ENCODE measurements at regions not wholly inside any gene's neighbourhood (a gene's known extent, or its start where the extent isn't known, plus 50 kb on each side); places are given as distances from the start of the nearest gene placed in this dataset.

DNA sequence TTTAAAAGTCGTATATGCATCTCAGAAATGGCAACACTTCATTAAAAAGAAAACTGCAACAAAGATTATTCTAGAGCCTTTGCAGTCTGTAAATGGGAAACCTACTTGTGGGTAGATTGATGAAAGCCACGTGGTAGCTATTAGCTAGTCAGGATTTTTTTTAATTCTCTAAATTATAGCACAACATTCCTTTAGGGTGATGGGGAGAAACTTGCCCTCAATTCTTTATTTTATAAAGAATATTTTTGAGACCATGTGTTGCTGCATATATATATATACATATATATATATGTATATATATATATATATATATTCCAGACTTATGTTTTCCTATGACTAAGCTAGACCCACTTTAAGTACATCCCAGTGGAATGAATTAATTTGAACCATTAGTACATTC, 118.0 kb downstream of the PPP1R3A start:
- no peak for TF ChIP-seq CTCF (IDR thresholded peaks at IDR 0.05)
- TF ChIP-seq POLR2AphosphoS5 (IDR thresholded peaks at IDR 0.05), result no peak
- TF ChIP-seq POLR2A (IDR thresholded peaks at IDR 0.05), result no peak
- no peak for TF ChIP-seq EP300 (IDR thresholded peaks at IDR 0.05; ENCODE audit: low read depth)
- intact Hi-C loops (cut with DNase I; ENCODE audit: low total_unique reads) (no loop called here), in situ Hi-C loops (cut with MboI; ENCODE audit: low pct_ligation_motif_present in 1 of 4, low pct_unique_long_range_greater_than_20kb in 1 of 4, low sequenced_read_pairs in 3 of 4) (no loop called here)
- no peaks in the 10 kb centered on the region for H3K27me3 ChIP-seq
- H3K4me1 ChIP-seq, result no peaks in the 10 kb centered on the region
- WGBS, 2 donors (ENCODE audit: low coverage in 1 of 2), result 65 to 74% methylated on average over 2 of the region's 2 CpGs
- DNase-seq, result no peak
- no peaks in the 10 kb centered on the region for H3K9me3 ChIP-seq
- H3K36me3 ChIP-seq, result no peaks in the 10 kb centered on the region
- no peak overlapping the region for H3K4me3 ChIP-seq
- H3K27ac ChIP-seq, result no peak overlapping the region

DNA sequence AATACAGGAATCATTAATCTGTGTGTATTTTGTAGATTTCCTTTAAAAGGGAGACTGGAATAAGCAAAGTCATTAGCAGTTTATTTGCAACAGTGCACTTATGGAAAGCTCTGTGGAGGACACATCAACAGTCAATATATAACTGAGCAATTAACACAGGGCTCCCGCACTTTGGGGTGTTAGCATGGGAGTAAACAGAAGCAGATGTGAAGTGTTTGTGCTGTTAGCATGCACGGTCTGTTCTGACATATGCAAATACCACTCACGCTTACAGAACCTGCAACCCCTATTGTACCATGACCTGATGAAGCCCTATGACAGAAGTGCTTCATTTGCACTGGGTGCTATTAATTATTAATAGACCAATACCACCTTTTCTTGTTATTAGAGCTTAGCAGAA, 118.9 kb downstream of the PPP1R3A start:
- Histone ChIP-seq H3K4me1 (no peaks in the 10 kb centered on the region), H3K27me3 (no peaks in the 10 kb centered on the region), H3K9me3 (no peaks in the 10 kb centered on the region), H3K4me3 (no peak overlapping the region), H3K27ac (no peak overlapping the region), H3K36me3 (no peaks in the 10 kb centered on the region)
- in situ Hi-C loops (cut with MboI; ENCODE audit: low pct_ligation_motif_present in 1 of 4, low pct_unique_long_range_greater_than_20kb in 1 of 4, low sequenced_read_pairs in 3 of 4) (no loop called here), intact Hi-C loops (cut with DNase I; ENCODE audit: low total_unique reads) (no loop called here)
- DNase-seq, result no peak
- TF ChIP-seq POLR2A (IDR thresholded peaks at IDR 0.05) (no peak), EP300 (IDR thresholded peaks at IDR 0.05; ENCODE audit: low read depth) (no peak), POLR2AphosphoS5 (IDR thresholded peaks at IDR 0.05) (no peak), CTCF (IDR thresholded peaks at IDR 0.05) (no peak)
- 49% methylated on average over 3 of the region's 3 CpGs; no CpG with 5 or more reads in 1 of the 2 donors for WGBS, 2 donors (ENCODE audit: low coverage in 1 of 2)

GRCh38 chr7:113797420-113798010, 121.3 kb downstream of the PPP1R3A start:
- intact Hi-C loops (cut with DNase I; ENCODE audit: low total_unique reads) (no loop called here), in situ Hi-C loops (cut with MboI; ENCODE audit: low pct_ligation_motif_present in 1 of 4, low pct_unique_long_range_greater_than_20kb in 1 of 4, low sequenced_read_pairs in 3 of 4) (no loop called here)
- H3K36me3 ChIP-seq, result no peaks in the 10 kb centered on the region
- 79 to 83% methylated on average over 2 of the region's 2 CpGs for WGBS, 2 donors (ENCODE audit: low coverage in 1 of 2)
- no peaks in the 10 kb centered on the region for H3K4me1 ChIP-seq
- DNase-seq, result no peak
- no peaks in the 10 kb centered on the region for H3K9me3 ChIP-seq
- no peaks in the 10 kb centered on the region for H3K27me3 ChIP-seq
- TF ChIP-seq EP300 (IDR thresholded peaks at IDR 0.05; ENCODE audit: low read depth), result no peak
- no peak for TF ChIP-seq POLR2AphosphoS5 (IDR thresholded peaks at IDR 0.05)
- no peak for TF ChIP-seq POLR2A (IDR thresholded peaks at IDR 0.05)
- no peak for TF ChIP-seq CTCF (IDR thresholded peaks at IDR 0.05)
- no peak overlapping the region for H3K4me3 ChIP-seq
- H3K27ac ChIP-seq, result no peak overlapping the region

DNA sequence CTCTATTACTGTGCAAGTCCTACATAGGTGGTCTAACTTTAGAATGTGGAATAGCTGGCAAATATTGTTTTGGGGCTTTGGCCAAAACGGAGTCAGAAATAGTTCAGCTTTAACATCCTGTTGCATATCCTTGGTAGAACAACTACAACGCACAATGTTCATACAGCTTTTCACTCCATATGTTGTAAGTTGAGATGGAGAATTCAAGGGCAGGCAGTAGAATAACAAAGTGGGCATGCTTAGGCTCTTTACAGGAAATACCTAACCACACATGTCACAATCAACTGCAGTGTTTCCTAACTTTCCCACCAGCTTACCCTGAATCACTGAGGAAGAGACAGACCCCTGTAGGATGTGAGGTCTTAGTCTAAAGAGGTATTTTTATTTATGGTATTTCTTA, 122.3 kb downstream of the PPP1R3A start:
- no peaks in the 10 kb centered on the region for H3K4me1 ChIP-seq
- in situ Hi-C loops (cut with MboI; ENCODE audit: low pct_ligation_motif_present in 1 of 4, low pct_unique_long_range_greater_than_20kb in 1 of 4, low sequenced_read_pairs in 3 of 4) (no loop called here), intact Hi-C loops (cut with DNase I; ENCODE audit: low total_unique reads) (no loop called here)
- H3K27ac ChIP-seq, result no peak overlapping the region
- H3K9me3 ChIP-seq, result no peaks in the 10 kb centered on the region
- no peak overlapping the region for H3K4me3 ChIP-seq
- DNase-seq, result no peak
- no peak for TF ChIP-seq EP300 (IDR thresholded peaks at IDR 0.05; ENCODE audit: low read depth)
- no peak for TF ChIP-seq POLR2A (IDR thresholded peaks at IDR 0.05)
- TF ChIP-seq CTCF (IDR thresholded peaks at IDR 0.05), result no peak
- no peak for TF ChIP-seq POLR2AphosphoS5 (IDR thresholded peaks at IDR 0.05)
- H3K36me3 ChIP-seq, result no peaks in the 10 kb centered on the region
- WGBS, 2 donors (ENCODE audit: low coverage in 1 of 2), result 65 to 88% methylated on average over 2 of the region's 2 CpGs
- H3K27me3 ChIP-seq, result no peaks in the 10 kb centered on the region

All from transverse colon (tissue), 4 donors.